WI38 (cell line): ENCODE measurements at regions not wholly inside any gene's neighbourhood (a gene's known extent, or its start where the extent isn't known, plus 50 kb on each side); places are given as distances from the start of the nearest gene placed in this dataset.

Experiments used
- H3K4me3 ChIP-seq: 2 replicates; pipeline ENCODE4 v1.5.1; 2011; ENCODE audit warnings: low read depth, mild to moderate bottlenecking, control low read depth, low read length
- CTCF ChIP-seq: IDR thresholded peaks from 2 replicates; pipeline ENCODE4 v1.5.1; 2012; ENCODE audit warnings: low read depth, mild to moderate bottlenecking, control low read depth, low read length

GRCh38 chr14:86104691-86105265 is 574.8 kb downstream of the FLRT2 start:
- no peak for TF ChIP-seq CTCF

DNA sequence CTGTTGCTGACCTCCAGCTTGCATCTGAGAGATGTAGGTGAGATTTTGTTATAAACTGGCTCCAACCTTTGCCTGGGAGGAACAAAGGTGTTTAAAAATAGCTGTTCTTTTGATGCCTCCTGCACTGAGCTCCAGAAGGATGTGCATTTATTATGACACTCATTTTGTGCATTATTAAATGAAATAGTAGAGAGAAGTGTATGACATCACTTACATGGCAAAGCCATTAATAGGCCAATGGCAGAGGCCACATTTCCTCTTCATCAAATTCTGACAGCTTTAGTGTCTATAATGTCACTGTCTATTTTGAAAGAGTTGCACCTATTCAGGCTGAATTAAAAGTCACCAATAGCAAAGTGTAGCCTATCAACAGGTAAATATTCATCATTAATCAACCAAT is 564.6 kb downstream of the FLRT2 start:
- no peak for TF ChIP-seq CTCF

More at GRCh38 chr14:86104691-86105265, 574.8 kb downstream of the FLRT2 start:
- H3K4me3 ChIP-seq = no peak overlapping the region

GRCh38 chr14:86091811-86092210 is 561.9 kb downstream of the FLRT2 start:
- no peak overlapping the region for H3K4me3 ChIP-seq
- TF ChIP-seq CTCF = no peak

More for the DNA sequence above, 564.6 kb downstream of the FLRT2 start:
- H3K4me3 ChIP-seq = no peak overlapping the region

- H3K4me3 ChIP-seq = no peak overlapping the region
- no peak for TF ChIP-seq CTCF
Measured at GRCh38 chr14:86088156-86088555, 558.2 kb downstream of the FLRT2 start.

GRCh38 chr14:86087377-86087776 is 557.4 kb downstream of the FLRT2 start:
- H3K4me3 ChIP-seq = no peak overlapping the region
- no peak for TF ChIP-seq CTCF

GRCh38 chr14:86086962-86087361 is 557.0 kb downstream of the FLRT2 start:
- no peak for TF ChIP-seq CTCF
- H3K4me3 ChIP-seq = no peak overlapping the region

DNA sequence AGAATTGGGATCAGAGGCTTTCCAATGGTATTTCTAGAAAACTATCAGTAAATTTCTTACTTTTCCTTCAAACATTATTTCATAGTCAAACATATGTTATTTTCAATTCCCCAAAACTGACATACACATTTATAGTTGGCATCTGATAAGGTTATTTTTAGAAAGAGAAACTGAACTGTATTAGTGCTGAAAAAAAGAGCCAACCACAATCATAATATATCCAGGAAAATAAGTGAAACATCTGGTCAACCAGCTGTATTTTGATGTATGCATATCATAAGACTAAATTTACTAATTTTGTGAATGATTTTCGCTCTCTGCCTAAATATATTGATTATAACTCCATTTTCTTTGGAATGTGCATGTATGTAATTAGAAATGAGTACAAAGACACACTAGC is 554.2 kb downstream of the FLRT2 start:
- TF ChIP-seq CTCF = no peak
- no peak overlapping the region for H3K4me3 ChIP-seq
